Kidney epithelial cell (primary cell): ENCODE measurements at regions not wholly inside any gene's neighbourhood (a gene's known extent, or its start where the extent isn't known, plus 50 kb on each side); places are given as distances from the start of the nearest gene placed in this dataset.
A peak's percentile ranks its signal among the peaks of the same experiment; 100 is the strongest.
"Not testable (repeated sequence)": the region's sequence is repeated elsewhere in the genome, so short reads cannot be mapped to it uniquely, and the experiment has no call there.

Source experiments
- DNase-seq: peaks from one replicate; pipeline ENCODE4 v3.0.0-alpha.2; 2010; ENCODE audit warnings: low read depth
- H3K27me3 ChIP-seq: 2 replicates; pipeline ENCODE4 v1.6.0; 2011; ENCODE audit warnings: low read length; ENCODE audit not compliant: control insufficient read depth, insufficient read depth
- H3K36me3 ChIP-seq: 2 replicates; pipeline ENCODE4 v1.5.1; 2011; ENCODE audit warnings: low read length; ENCODE audit not compliant: control insufficient read depth, insufficient read depth
- H3K4me3 ChIP-seq: 2 replicates; pipeline ENCODE4 v1.5.1; 2011; ENCODE audit warnings: low read depth, mild to moderate bottlenecking, control low read depth, low read length
- TF ChIP-seq, protein P1 (sequence below): IDR thresholded peaks from 2 replicates; pipeline ENCODE4 v1.5.1; 2011; ENCODE audit warnings: mild to moderate bottlenecking, moderate library complexity, low read length, control low read depth, inconsistent platforms; ENCODE audit not compliant: insufficient read depth, poor library complexity, severe bottlenecking

DNA sequence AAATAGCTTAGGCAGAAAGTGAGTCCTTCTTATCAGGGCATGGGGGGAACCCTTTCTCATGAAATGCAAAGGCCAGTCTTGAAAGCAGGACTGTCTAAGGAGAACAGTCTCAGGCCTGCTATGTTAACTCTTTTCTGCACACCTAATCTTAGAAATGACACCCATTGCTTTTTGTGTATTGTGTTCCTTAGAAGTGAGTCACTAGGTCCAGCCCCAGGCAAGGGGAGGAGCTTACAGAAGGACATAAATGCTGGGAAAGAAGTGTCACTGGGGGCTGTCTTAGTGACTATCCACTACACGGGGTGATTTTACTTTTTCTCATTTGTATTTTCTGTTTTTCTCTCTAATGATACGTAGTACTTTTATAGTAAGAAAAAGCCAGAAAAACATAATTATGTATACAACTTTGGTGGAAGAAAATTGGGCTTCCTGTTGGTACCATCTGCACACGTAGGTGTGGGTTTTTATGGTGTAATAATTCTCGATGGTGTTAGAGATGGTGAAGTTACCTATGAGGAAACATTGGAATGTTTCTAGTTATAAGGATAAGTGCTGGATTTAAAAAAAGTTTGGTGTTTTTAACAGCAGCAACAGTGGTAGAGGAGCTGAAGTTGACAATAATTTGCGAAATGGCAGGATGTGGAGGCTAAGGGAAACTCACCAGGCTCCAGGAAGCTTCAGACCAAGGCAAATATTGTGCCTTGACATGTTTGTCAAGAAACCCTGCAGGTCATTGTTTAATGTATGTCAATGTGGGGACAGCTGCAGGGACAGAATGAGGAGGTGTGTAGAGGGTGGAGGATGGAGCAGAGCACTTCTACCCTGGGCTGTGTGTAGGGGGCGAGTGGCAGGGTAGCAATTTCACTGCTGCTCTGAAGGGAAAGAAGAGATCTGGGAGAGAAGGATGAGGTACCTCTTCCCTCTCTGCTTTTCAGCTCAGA lies 214.9 kb downstream of the KTN1 start:
- no peaks in the 10 kb centered on the region for H3K36me3 ChIP-seq
- TF ChIP-seq, protein P1, sequence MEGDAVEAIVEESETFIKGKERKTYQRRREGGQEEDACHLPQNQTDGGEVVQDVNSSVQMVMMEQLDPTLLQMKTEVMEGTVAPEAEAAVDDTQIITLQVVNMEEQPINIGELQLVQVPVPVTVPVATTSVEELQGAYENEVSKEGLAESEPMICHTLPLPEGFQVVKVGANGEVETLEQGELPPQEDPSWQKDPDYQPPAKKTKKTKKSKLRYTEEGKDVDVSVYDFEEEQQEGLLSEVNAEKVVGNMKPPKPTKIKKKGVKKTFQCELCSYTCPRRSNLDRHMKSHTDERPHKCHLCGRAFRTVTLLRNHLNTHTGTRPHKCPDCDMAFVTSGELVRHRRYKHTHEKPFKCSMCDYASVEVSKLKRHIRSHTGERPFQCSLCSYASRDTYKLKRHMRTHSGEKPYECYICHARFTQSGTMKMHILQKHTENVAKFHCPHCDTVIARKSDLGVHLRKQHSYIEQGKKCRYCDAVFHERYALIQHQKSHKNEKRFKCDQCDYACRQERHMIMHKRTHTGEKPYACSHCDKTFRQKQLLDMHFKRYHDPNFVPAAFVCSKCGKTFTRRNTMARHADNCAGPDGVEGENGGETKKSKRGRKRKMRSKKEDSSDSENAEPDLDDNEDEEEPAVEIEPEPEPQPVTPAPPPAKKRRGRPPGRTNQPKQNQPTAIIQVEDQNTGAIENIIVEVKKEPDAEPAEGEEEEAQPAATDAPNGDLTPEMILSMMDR = no peak
- no peaks in the 10 kb centered on the region for H3K27me3 ChIP-seq
- peak; percentile 37 for DNase-seq
- H3K4me3 ChIP-seq = no peak overlapping the region

DNA sequence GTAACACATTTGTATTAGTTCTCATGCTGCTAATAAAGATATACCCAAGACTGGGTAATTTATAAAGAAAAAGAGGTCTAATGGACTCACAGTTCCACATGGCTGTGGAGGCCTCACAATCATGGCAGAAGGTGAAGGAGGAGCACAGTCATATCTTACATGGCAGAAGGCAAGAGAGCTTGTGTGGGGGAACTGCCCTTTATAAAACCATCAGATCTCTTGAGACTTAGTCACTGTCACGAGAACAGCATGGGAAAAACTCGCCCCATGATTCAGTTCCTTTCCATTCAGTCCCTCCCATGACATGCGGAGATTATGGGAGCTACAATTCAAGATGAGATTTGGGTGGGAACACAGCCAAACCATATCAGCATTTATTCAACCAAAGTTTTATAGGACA lies 216.5 kb downstream of the KTN1 start:
- not testable (repeated sequence) for DNase-seq, H3K27me3 ChIP-seq, H3K4me3 ChIP-seq, H3K36me3 ChIP-seq

DNA sequence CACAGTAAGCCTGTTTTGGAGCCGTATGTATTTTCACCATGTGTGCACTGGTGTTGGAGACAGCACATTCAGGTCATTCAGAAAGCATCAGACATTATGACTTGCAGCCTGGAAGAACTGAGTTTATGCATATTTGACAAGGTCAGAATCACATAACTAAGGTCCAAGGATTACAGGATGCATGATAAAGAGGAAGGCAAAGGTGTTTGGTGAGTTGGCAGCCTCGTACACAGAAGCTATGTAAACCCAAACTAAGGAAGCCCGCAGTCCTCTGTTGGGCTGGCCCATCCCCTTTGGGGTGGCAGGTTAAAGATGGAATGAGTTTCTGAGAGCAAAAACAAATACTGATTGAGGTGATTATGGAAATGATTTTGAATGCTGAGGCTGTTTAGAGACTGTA lies 218.4 kb downstream of the KTN1 start:
- no peaks in the 10 kb centered on the region for H3K27me3 ChIP-seq
- DNase-seq = no peak
- TF ChIP-seq, protein P1 = no peak
- no peaks in the 10 kb centered on the region for H3K36me3 ChIP-seq
- H3K4me3 ChIP-seq = no peak overlapping the region

DNA sequence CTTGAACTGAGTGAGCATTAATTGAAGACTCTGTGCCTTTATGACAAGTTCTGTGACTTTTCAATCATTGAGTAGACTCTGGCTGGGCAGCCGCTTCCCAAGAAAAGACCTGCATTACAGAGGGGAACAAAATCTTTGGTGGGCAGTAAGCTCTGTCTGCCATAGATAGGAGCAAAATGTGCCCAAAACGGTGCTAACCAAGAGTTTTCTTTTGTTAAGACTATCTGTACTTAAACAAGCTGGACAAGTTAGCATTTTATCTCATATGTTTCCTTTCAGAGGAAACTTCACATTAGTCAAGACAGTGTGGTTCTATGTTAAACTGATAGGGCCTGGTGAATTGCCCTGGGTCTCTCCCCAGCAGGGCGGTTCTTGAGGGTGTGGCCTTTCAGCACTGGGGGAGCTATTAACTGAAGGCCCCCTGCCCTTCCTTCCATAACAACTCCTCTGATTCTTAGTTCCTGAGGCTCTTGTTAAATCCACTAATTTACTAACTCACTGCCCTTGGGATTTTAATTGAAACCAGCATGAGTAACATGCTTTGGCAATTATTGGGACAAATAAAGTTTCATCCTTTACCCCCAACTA lies 219.6 kb downstream of the KTN1 start:
- no peaks in the 10 kb centered on the region for H3K36me3 ChIP-seq
- TF ChIP-seq, protein P1 = no peak
- DNase-seq = no peak
- no peaks in the 10 kb centered on the region for H3K27me3 ChIP-seq
- H3K4me3 ChIP-seq = no peak overlapping the region

- H3K27me3 ChIP-seq = no peaks in the 10 kb centered on the region
- TF ChIP-seq, protein P1 = no peak
- no peak for DNase-seq
- H3K4me3 ChIP-seq = no peak overlapping the region
- no peaks in the 10 kb centered on the region for H3K36me3 ChIP-seq
Observed at GRCh38 chr14:55800156-55800785, 220.3 kb downstream of the KTN1 start.

GRCh38 chr14:55801121-55801520 lies 221.1 kb downstream of the KTN1 start:
- Histone ChIP-seq H3K27me3 (no peaks in the 10 kb centered on the region), H3K36me3 (no peaks in the 10 kb centered on the region), H3K4me3 (no peak overlapping the region)
- DNase-seq = no peak
- TF ChIP-seq, protein P1 = no peak
